Neural progenitor cell (in vitro differentiated cells): ENCODE measurements at regions not wholly inside any gene's neighbourhood (a gene's known extent, or its start where the extent isn't known, plus 50 kb on each side); places are given as distances from the start of the nearest gene placed in this dataset.

ENCODE experiments used
- DNase-seq: peaks from one replicate; pipeline ENCODE4 v3.0.0-alpha.2; 2016; ENCODE audit warnings: low spot score
- H2AFZ ChIP-seq: fragments of 200-600 bp; sonication (generic); replicated peaks from 2 replicates; pipeline ENCODE4 v1.6.1; 2016; ENCODE audit warnings: antibody characterized with exemption
- H3F3A ChIP-seq: fragments of 200-600 bp; sonication (generic); 2 replicates; pipeline ENCODE4 v1.6.1; 2016; ENCODE audit warnings: antibody characterized with exemption, low read depth
- H3K27ac ChIP-seq: fragments of 200-600 bp; sonication (generic); 2 replicates; pipeline ENCODE4 v1.5.1; 2016; ENCODE audit warnings: mild to moderate bottlenecking
- H3K27me3 ChIP-seq: fragments of 200-600 bp; sonication (generic); 2 replicates; pipeline ENCODE4 v1.6.1; 2016; ENCODE audit warnings: mild to moderate bottlenecking, moderate library complexity
- H3K36me3 ChIP-seq: fragments of 200-600 bp; sonication (generic); 2 replicates; pipeline ENCODE4 v1.5.1; 2016
- H3K4me1 ChIP-seq: fragments of 200-600 bp; sonication (generic); 2 replicates; pipeline ENCODE4 v1.6.1; 2016; ENCODE audit warnings: mixed run types
- H3K4me2 ChIP-seq: fragments of 200-600 bp; sonication (generic); 2 replicates; pipeline ENCODE4 v1.6.1; 2016
- H3K4me3 ChIP-seq: fragments of 200-600 bp; sonication (generic); 2 replicates; pipeline ENCODE4 v1.5.1; 2016
- H3K79me2 ChIP-seq: fragments of 200-600 bp; sonication (generic); 2 replicates; pipeline ENCODE4 v1.6.1; 2016; ENCODE audit warnings: low read depth
- H3K9ac ChIP-seq: fragments of 200-600 bp; sonication (generic); 2 replicates; pipeline ENCODE4 v1.6.1; 2016
- H3K9me3 ChIP-seq: fragments of 200-600 bp; sonication (generic); 2 replicates; pipeline ENCODE4 v1.5.1; 2016; ENCODE audit warnings: low read depth
- H4K20me1 ChIP-seq: fragments of 200-600 bp; sonication (generic); 2 replicates; pipeline ENCODE4 v1.6.1; 2016; ENCODE audit warnings: low read depth
- H3K27ac Mint-ChIP-seq: 3 replicates; pipeline ENCODE4 v1.8.0; 2021; ENCODE audit warnings: mixed read lengths
- H3K27me3 Mint-ChIP-seq: 2 replicates; pipeline ENCODE4 v1.8.0; 2022; ENCODE audit warnings: low read depth, mild to moderate bottlenecking, inconsistent platforms, moderate library complexity, mixed read lengths; ENCODE audit not compliant: insufficient read depth
- H3K36me3 Mint-ChIP-seq: 3 replicates; pipeline ENCODE4 v1.8.0; 2021; ENCODE audit warnings: mixed read lengths
- H3K4me1 Mint-ChIP-seq: 3 replicates; pipeline ENCODE4 v1.8.0; 2021; ENCODE audit warnings: mixed read lengths
- H3K4me3 Mint-ChIP-seq: 3 replicates; pipeline ENCODE4 v1.8.0; 2021; ENCODE audit warnings: mild to moderate bottlenecking, moderate library complexity, mixed read lengths
- H3K9me3 Mint-ChIP-seq: 3 replicates; pipeline ENCODE4 v1.8.0; 2020; ENCODE audit warnings: mixed read lengths
- EZH2 ChIP-seq: fragments of 200-600 bp; sonication (generic); IDR thresholded peaks from 2 replicates; pipeline ENCODE4 v1.6.1; 2017; ENCODE audit warnings: antibody characterized with exemption, mild to moderate bottlenecking, moderate library complexity
- EZH2phosphoT487 ChIP-seq: fragments of 200-600 bp; sonication (generic); IDR thresholded peaks from 2 replicates; pipeline ENCODE4 v1.6.1; 2017; ENCODE audit warnings: antibody characterized with exemption
- TF ChIP-seq, protein P1 (sequence below): fragments of 200-600 bp; sonication (generic); IDR thresholded peaks from 2 replicates; pipeline ENCODE4 v1.5.1; 2017; ENCODE audit warnings: antibody characterized with exemption, mild to moderate bottlenecking

GRCh38 chr9:81847181-81847915, 80.9 kb upstream of the SPATA31D4 start:
- no peak overlapping the region for H2AFZ ChIP-seq
- H4K20me1 ChIP-seq = no peaks in the 10 kb centered on the region
- peaks cover 8% of the 10 kb centered on the region for H3K4me1 ChIP-seq
- H3K9ac ChIP-seq = no peak overlapping the region
- H3K79me2 ChIP-seq = no peaks in the 10 kb centered on the region
- H3K4me3 ChIP-seq = no peak overlapping the region
- no peak overlapping the region for H3K27ac Mint-ChIP-seq
- TF ChIP-seq EZH2 = no peak
- no peak for TF ChIP-seq EZH2phosphoT487
- TF ChIP-seq, protein P1, sequence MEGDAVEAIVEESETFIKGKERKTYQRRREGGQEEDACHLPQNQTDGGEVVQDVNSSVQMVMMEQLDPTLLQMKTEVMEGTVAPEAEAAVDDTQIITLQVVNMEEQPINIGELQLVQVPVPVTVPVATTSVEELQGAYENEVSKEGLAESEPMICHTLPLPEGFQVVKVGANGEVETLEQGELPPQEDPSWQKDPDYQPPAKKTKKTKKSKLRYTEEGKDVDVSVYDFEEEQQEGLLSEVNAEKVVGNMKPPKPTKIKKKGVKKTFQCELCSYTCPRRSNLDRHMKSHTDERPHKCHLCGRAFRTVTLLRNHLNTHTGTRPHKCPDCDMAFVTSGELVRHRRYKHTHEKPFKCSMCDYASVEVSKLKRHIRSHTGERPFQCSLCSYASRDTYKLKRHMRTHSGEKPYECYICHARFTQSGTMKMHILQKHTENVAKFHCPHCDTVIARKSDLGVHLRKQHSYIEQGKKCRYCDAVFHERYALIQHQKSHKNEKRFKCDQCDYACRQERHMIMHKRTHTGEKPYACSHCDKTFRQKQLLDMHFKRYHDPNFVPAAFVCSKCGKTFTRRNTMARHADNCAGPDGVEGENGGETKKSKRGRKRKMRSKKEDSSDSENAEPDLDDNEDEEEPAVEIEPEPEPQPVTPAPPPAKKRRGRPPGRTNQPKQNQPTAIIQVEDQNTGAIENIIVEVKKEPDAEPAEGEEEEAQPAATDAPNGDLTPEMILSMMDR = no peak
- no peak overlapping the region for H3K4me2 ChIP-seq
- no peaks in the 10 kb centered on the region for H3F3A ChIP-seq
- H3K4me1 Mint-ChIP-seq = peaks cover 17% of the 10 kb centered on the region
- no peaks in the 10 kb centered on the region for H3K36me3 Mint-ChIP-seq
- H3K36me3 ChIP-seq = no peaks in the 10 kb centered on the region
- no peaks in the 10 kb centered on the region for H3K9me3 Mint-ChIP-seq
- no peaks in the 10 kb centered on the region for H3K9me3 ChIP-seq
- no peak overlapping the region for H3K27ac ChIP-seq
- H3K4me3 Mint-ChIP-seq = no peak overlapping the region
- peaks cover 11% of the 10 kb centered on the region for H3K27me3 Mint-ChIP-seq
- no peaks in the 10 kb centered on the region for H3K27me3 ChIP-seq
- no peak for DNase-seq

DNA sequence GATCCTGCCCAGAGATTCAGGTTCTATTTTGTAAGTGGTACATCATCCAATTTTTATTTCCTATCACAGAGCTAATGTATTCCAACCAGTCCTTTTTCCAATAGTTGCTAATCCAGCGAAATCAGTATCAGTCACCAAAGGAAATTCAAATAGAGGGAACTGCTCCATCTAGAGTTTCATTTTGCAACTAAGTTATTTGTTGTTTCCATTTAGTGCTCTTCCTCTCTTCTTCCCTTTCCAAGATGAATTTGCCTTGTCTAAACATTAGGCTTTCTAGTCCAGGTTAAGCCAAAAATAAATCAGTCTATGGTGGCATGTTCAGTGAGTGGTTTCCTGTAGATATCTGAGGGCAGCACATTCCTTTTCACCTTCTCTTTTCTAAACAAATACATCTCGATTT, 79.8 kb upstream of the SPATA31D4 start:
- Mint-ChIP-seq H3K27me3 (peaks cover 5% of the 10 kb centered on the region), H3K27ac (no peak overlapping the region), H3K4me3 (no peak overlapping the region), H3K4me1 (peaks cover 11% of the 10 kb centered on the region), H3K36me3 (no peaks in the 10 kb centered on the region), H3K9me3 (no peaks in the 10 kb centered on the region)
- Histone ChIP-seq H3K27me3 (no peaks in the 10 kb centered on the region), H3K9ac (no peak overlapping the region), H4K20me1 (no peaks in the 10 kb centered on the region), H3K27ac (no peak overlapping the region), H3K4me2 (no peak overlapping the region), H3K9me3 (no peaks in the 10 kb centered on the region), H3F3A (no peaks in the 10 kb centered on the region), H3K79me2 (no peaks in the 10 kb centered on the region), H3K4me1 (peaks cover 8% of the 10 kb centered on the region), H2AFZ (peak overlapping the region; percentile 7), H3K36me3 (no peaks in the 10 kb centered on the region), H3K4me3 (no peak overlapping the region)
- TF ChIP-seq EZH2 (no peak), EZH2phosphoT487 (no peak)
- TF ChIP-seq, protein P1 = peak; percentile 51
- DNase-seq = no peak

- Histone ChIP-seq H3K36me3 (no peaks in the 10 kb centered on the region), H3K79me2 (no peaks in the 10 kb centered on the region), H2AFZ (no peak overlapping the region), H4K20me1 (no peaks in the 10 kb centered on the region), H3K9me3 (no peaks in the 10 kb centered on the region), H3K27me3 (no peaks in the 10 kb centered on the region), H3K9ac (no peak overlapping the region), H3K4me3 (no peak overlapping the region), H3K4me2 (no peak overlapping the region), H3K4me1 (no peaks in the 10 kb centered on the region), H3K27ac (no peak overlapping the region), H3F3A (no peaks in the 10 kb centered on the region)
- Mint-ChIP-seq H3K4me1 (no peaks in the 10 kb centered on the region), H3K4me3 (no peak overlapping the region), H3K27me3 (peaks cover 2% of the 10 kb centered on the region), H3K27ac (no peak overlapping the region), H3K36me3 (no peaks in the 10 kb centered on the region), H3K9me3 (no peaks in the 10 kb centered on the region)
- no peak for DNase-seq
- TF ChIP-seq EZH2 = no peak
- TF ChIP-seq, protein P1 = no peak
- TF ChIP-seq EZH2phosphoT487 = no peak
These were observed 78.5 kb upstream of the SPATA31D4 start for GRCh38 chr9:81849631-81850259.
